Left lung (tissue), 4 donors: ENCODE measurements at regions not wholly inside any gene's neighbourhood (a gene's known extent, or its start where the extent isn't known, plus 50 kb on each side); places are given as distances from the start of the nearest gene placed in this dataset.

Source experiments
- ATAC-seq: fragments of 200-7000 bp; cut with Tn5 transposase; one replicate; pipeline ENCODE4 v1.9.1; 2020; ENCODE audit warnings: moderate library complexity
- DNase-seq, 4 donors: peaks; one replicate each; pipeline ENCODE4 v3.0.0-alpha.2; 2013 to 2020
- H3K27ac ChIP-seq, 2 donors: fragments of 200-600 bp; sonication (generic) in 1 of 2; one replicate each; pipeline versions ENCODE4 v1.5.0 to v1.8.0; 2020 to 2021
- H3K27me3 ChIP-seq, 2 donors: fragments of 200-600 bp; sonication (generic) in 1 of 2; one replicate each; pipeline versions ENCODE4 v1.5.0 to v1.8.0; 2020 to 2021
- H3K36me3 ChIP-seq, 2 donors: fragments of 200-600 bp; sonication (generic) in 1 of 2; one replicate each; pipeline versions ENCODE4 v1.5.0 to v1.8.0; 2020 to 2021
- H3K4me1 ChIP-seq, 2 donors: fragments of 200-600 bp; one replicate each; pipeline ENCODE4 v1.8.0; 2021
- H3K4me3 ChIP-seq, 2 donors: fragments of 200-600 bp; sonication (generic) in 1 of 2; one replicate each; pipeline versions ENCODE4 v1.5.0 to v1.8.0; 2020 to 2021; ENCODE audit warnings: mild to moderate bottlenecking in 1 of 2
- H3K9me3 ChIP-seq, 2 donors: fragments of 200-600 bp; sonication (generic) in 1 of 2; one replicate each; pipeline versions ENCODE4 v1.5.0 to v1.8.0; 2020 to 2021
- CTCF ChIP-seq, 2 donors: fragments of 200-600 bp; sonication (generic) in 1 of 2; IDR thresholded peaks; one replicate each; pipeline versions ENCODE4 v1.5.0 to v1.8.0; 2021; ENCODE audit warnings: antibody characterized with exemption in 2 of 2
- intact Hi-C, 2 donors: fragments of 100-400 bp; cut with DNase I; formaldehyde crosslinking; loops; one replicate each; pipeline versions ENCODE4 v1.11.2 to v1.14.2; 2022
- donor health status: DM: no; HTN: yes; CAD: no.
- donor health status: DM: no; HTN: no; CAD: no.

GRCh38 chr2:226585130-226585561, 214.5 kb downstream of the IRS1 start:
- H3K4me3 ChIP-seq: no peak overlapping the region
- TF ChIP-seq CTCF (IDR thresholded peaks at IDR 0.05): no peak
- no peak overlapping the region for H3K27ac ChIP-seq
- peaks cover 0 to 4% of the 10 kb centered on the region in 2 donors for H3K27me3 ChIP-seq
- intact Hi-C loops: no loop called here
- H3K36me3 ChIP-seq: no peaks in the 10 kb centered on the region
- peaks cover 0 to 29% of the 10 kb centered on the region in 2 donors for H3K9me3 ChIP-seq
- peak; percentile 40 for ATAC-seq
- DNase-seq: no peak
- H3K4me1 ChIP-seq: peaks cover 6 to 8% of the 10 kb centered on the region in 2 donors

GRCh38 chr2:226584518-226585055, 215.0 kb downstream of the IRS1 start:
- Histone ChIP-seq H3K4me3 (no peak overlapping the region), H3K9me3 (peaks cover 0 to 23% of the 10 kb centered on the region in 2 donors), H3K27ac (no peak overlapping the region), H3K4me1 (peaks cover 6 to 8% of the 10 kb centered on the region in 2 donors), H3K36me3 (no peaks in the 10 kb centered on the region), H3K27me3 (peaks cover 0 to 4% of the 10 kb centered on the region in 2 donors)
- ATAC-seq (no peak), DNase-seq (no peak)
- intact Hi-C loops: no loop called here
- no peak for TF ChIP-seq CTCF (IDR thresholded peaks at IDR 0.05)

- intact Hi-C loops: no loop called here
- DNase-seq (no peak), ATAC-seq (peak; percentile 90)
- no peak for TF ChIP-seq CTCF (IDR thresholded peaks at IDR 0.05)
- Histone ChIP-seq H3K27me3 (peaks cover 0 to 4% of the 10 kb centered on the region in 2 donors), H3K36me3 (no peaks in the 10 kb centered on the region), H3K4me3 (no peak overlapping the region), H3K27ac (peak overlapping the region in 1 of 2 donors; percentile 36), H3K4me1 (peaks cover 6 to 15% of the 10 kb centered on the region in 2 donors), H3K9me3 (peaks cover 0 to 15% of the 10 kb centered on the region in 2 donors)
Observed at GRCh38 chr2:226583715-226584114, 215.9 kb downstream of the IRS1 start.

- TF ChIP-seq CTCF (IDR thresholded peaks at IDR 0.05): no peak
- no peak for ATAC-seq
Observed at GRCh38 chr2:226581661-226582060, 218.0 kb downstream of the IRS1 start.

GRCh38 chr2:226581004-226581403, 218.6 kb downstream of the IRS1 start:
- TF ChIP-seq CTCF (IDR thresholded peaks at IDR 0.05): no peak
- DNase-seq (no peak), ATAC-seq (no peak)
- H3K9me3 ChIP-seq: no peaks in the 10 kb centered on the region
- intact Hi-C loops: no loop called here
- no peak overlapping the region for H3K4me3 ChIP-seq
- peaks cover 0 to 4% of the 10 kb centered on the region in 2 donors for H3K27me3 ChIP-seq
- no peaks in the 10 kb centered on the region for H3K36me3 ChIP-seq
- peaks cover 6 to 15% of the 10 kb centered on the region in 2 donors for H3K4me1 ChIP-seq
- H3K27ac ChIP-seq: no peak overlapping the region

More at GRCh38 chr2:226581661-226582060, 218.0 kb downstream of the IRS1 start:
- Histone ChIP-seq H3K4me1 (peaks cover 6 to 15% of the 10 kb centered on the region in 2 donors), H3K27ac (no peak overlapping the region), H3K4me3 (no peak overlapping the region), H3K9me3 (no peaks in the 10 kb centered on the region), H3K27me3 (peaks cover 0 to 4% of the 10 kb centered on the region in 2 donors), H3K36me3 (no peaks in the 10 kb centered on the region)
- no peak for DNase-seq
- intact Hi-C loops: no loop called here
